GM03348 (cell line): ENCODE measurements at regions not wholly inside any gene's neighbourhood (a gene's known extent, or its start where the extent isn't known, plus 50 kb on each side); places are given as distances from the start of the nearest gene placed in this dataset.
A peak's percentile ranks its signal among the peaks of the same experiment; 100 is the strongest.

ENCODE experiments used
- DNase-seq: peaks from one replicate; pipeline ENCODE4 v3.0.0; 2012; ENCODE audit warnings: low spot score

GRCh38 chr15:69713726-69714559 is 261.3 kb downstream of the RPLP1 start:
- DNase-seq = no peak

DNA sequence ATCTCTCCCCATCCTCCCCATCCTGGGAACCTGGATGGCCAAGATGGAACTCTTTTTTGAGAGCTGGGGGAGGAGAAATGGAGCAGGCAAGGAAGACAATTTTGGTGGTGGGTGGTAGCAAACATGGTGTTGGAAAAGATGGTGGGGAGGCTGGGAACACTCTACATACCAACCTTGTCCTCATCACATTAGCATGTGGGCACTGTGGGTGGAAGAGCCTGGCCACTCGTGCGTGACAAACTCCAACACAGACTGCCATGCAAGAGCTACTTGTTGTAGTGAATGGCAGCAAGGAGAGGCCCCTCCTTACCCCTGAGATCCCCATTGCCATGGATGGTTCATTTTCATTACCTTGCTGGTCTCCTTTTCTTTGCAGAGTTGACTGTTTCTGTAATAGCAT is 262.6 kb downstream of the RPLP1 start:
- DNase-seq = no peak

DNA sequence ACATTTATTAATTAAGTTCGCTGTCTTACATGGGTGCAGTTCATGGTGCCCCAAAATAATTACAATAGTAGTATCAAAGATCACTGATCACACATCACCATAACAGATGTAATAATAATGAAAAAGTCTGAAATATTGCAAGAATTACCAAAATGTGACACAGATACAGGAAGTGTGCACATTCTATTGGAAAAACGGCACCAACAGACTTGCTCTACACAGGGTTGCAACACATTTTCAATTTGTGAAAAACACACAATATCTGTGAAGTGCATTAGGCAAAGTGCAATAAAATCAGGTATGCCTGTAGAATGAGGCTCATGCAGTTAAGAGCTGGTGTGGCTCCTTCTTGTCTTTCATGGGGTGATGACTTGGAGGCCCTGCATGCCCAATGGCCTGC is 265.8 kb downstream of the RPLP1 start:
- no peak for DNase-seq

DNA sequence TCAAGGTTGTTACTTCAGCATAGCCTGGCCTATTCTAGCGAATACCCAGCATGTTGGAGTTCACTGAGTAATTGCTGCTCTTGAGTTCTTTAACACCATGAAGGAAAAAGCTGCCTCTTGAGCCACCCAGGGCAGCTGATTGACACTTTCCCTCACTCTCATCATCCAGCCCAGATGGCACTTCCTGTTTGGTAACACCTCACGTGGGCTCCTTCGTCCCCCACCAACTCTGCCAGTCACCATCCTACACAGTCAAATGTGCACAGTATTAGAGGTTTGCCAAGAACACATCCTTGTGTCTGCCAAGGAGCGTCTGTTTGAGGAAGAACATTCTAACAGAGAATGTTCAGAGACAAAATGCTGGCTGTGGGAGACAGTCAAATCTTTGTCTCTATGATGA is 266.3 kb downstream of the RPLP1 start:
- DNase-seq = no peak

- no peak for DNase-seq
Observed at GRCh38 chr15:69719527-69720240, 267.1 kb downstream of the RPLP1 start.

DNA sequence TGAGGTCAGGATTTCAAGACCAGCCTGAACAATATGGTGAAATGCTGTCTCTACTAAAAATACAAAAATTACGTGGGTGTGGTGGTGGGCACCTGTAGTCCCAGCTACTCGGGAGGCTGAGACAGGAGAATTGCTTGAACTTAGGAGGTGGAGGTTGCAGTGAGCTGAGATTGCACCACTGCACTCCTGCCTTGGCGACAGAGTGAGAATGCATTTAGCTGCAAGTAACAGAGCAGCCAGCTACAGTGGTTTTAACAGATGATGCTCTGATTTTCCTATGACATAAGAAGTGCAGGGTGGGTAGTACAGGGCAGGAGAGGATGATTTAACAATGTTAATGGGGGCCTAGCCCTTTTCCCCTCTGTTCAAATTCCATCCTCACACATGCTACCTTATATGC is 267.9 kb downstream of the RPLP1 start:
- no peak for DNase-seq

- DNase-seq = no peak
Observed at GRCh38 chr15:69722924-69723323, 270.3 kb downstream of the RPLP1 start.

DNA sequence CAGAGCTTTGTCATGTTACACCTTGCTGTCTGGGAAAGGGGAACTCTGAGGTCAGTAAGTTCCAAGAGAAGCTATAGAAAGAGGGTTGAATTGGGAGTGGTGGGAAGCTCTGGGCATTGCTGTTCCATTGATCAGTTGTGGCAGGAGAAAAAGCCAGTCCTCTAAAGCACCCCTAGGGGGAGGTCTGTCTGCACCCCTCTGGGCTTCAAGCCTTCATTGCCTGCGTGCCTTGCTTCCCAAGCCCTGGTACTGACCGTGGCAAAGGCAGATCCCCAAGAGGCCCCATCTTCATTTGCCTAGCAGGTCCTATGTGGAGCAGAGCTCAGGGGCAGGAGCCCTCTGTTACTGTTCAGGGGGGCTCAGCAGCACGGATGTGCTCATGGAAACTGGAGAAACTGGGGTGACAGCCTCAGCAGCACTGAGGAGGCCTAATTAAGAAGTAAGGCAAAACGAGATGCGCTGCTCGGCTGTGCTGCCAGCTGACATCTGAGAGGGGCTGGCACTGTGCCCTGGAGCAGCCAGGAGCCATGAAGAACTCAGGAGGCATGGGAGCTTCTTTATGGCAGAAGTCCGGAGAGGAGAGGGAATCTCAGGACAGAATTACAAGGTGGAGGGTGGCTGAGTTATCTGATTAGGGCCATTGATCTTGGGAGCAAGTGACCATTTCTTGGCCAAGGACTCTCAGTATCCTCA is 270.9 kb downstream of the RPLP1 start:
- DNase-seq = no peak

DNA sequence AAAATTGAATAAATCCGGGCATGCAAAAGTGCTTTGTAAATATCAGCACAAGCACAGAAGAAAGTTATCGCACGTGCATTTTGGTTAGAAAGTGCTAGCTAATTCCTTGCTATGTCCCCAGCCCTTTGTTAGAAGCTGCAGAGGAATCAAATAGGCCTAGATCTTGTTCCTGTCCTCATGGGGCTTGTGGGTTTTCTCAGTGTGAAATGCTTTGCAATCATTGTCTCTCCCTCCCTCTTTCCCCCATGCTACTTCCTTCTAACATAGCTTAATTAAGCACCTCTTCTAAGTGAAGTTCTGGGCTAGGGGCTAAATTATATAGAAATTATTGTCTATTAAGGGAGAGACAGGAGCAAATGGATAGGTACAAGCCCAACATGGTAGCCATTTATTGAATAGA is 271.7 kb downstream of the RPLP1 start:
- DNase-seq = no peak

GRCh38 chr15:69725275-69725674 is 272.7 kb downstream of the RPLP1 start:
- DNase-seq = no peak

- DNase-seq = no peak
Observed at GRCh38 chr15:69725957-69726356, 273.3 kb downstream of the RPLP1 start.

GRCh38 chr15:69727121-69727924 is 274.7 kb downstream of the RPLP1 start:
- DNase-seq = no peak

DNA sequence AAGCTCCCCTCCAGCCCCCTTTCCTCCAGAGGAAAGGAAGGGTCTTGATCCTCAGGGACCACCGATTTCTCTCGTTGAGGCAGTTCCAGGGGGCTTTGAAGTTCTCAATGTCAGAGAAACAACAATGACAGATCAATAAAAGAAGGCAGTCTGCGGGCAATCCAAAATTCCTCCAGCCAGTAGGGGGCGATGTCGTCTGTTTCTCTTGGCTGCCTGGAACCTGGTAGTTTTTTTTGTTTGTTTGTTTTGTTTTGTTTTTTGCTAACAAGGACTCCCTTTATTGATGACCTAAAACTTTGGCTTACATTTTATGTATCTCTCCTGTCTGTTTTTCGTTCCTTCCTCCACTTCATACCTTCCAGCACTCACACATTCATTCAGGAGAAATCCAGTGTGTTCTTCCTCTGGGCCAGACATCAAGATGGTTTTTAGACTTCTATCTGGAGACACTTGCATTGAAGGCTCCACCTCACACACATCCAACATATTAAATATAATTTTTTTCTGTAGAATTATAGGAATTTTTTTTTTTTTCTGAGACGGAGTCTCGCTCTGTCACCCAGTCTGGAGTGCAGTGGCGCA is 276.6 kb downstream of the RPLP1 start:
- DNase-seq = peak; percentile 55

DNA sequence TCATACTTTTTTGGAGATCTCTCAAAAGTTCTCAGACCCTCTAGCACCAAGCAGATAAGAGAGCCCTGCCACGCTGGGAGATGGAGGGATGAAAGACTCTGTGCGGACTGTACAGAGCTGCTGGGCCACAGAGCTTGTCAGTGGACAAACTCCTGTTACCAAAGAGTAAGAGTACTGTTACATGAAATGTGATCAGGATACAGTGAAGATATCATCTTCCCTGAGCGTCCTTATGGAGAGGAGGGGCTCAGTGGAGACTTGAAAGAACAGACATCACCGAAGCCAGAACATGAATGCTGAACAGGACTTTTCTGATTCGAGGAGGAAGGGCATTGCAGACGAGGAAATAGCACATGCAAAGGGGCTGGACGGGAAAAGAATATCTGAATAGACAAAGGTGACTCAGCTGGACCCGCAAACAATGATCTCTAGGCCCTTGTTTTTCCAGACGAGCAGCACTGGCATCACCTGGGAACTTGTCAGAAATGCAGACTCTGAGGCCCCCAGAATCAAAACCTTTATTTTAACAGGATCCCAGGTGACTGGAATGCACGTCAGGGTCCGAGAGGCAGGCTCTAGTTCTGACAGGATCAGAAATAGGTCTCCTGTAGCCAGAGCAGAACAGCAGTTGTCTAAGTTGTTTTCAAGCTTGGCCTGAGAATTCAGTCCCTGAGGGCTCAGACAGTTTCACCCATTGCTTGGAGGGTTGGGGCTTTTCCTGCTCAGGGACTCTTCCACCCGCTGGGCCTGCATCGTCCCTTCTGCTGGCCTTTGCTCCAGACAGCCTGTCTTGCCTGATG is 277.9 kb downstream of the RPLP1 start:
- DNase-seq = no peak

GRCh38 chr15:69731081-69731330 is 278.4 kb downstream of the RPLP1 start:
- DNase-seq = no peak

DNA sequence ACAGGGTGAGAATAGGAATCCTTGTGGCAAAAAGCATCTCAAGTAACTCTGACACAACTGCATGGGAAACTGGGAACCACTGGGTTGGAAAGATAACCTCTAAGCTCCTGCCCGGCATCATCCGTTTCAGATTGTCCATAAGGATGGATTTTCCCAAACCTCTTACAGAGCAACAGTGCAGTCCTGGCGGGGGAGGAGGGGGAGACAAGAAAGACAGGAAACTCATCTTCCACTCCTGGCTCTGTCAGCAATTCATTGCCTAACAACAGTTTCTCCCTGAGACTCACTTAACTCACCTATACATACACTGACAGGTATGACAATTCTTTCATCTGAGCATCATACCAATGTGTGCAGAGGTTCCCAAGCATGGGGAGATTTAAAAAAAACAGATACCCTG is 279.0 kb downstream of the RPLP1 start:
- DNase-seq = no peak

DNA sequence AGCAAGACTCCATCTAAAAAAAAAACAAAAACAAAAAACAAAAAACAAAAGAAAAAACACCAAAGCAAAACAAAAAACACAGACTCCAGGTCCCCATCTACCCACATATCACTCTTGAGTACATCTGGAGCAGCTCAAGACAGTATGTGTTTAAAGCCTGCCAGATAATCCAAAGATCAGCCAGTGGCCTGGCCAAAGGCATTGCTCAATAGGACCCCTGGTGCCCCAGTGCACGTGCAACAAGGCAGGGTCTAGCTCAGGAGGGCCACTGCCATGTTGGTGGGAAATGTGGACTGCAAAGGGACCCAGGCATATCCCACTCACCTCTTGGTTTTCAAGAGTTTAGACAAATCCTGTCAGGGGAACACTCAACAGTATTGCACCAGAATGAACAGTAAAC is 279.5 kb downstream of the RPLP1 start:
- DNase-seq = no peak

- peak; percentile 36 for DNase-seq
Observed at GRCh38 chr15:69734699-69735098, 282.1 kb downstream of the RPLP1 start.

DNA sequence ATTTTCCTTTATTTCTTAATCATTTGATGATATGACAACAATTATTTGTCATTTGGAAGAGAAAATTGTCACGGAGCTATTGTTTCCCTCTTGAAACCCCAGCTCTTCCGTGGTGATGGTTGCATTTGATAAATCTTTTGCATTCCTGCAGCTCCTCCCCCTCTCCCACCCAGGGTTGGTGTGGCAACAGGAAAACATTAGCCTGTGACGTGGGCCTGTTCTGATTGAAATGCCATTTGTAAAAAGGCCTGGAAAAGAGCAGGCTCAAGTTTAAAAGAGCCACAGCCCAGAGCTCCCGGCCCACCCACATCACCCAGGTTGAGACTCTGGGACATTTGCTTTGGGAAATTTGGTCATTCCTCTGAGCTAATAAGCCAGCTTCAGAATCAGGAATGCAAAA is 282.5 kb downstream of the RPLP1 start:
- peak; percentile 66 for DNase-seq

DNA sequence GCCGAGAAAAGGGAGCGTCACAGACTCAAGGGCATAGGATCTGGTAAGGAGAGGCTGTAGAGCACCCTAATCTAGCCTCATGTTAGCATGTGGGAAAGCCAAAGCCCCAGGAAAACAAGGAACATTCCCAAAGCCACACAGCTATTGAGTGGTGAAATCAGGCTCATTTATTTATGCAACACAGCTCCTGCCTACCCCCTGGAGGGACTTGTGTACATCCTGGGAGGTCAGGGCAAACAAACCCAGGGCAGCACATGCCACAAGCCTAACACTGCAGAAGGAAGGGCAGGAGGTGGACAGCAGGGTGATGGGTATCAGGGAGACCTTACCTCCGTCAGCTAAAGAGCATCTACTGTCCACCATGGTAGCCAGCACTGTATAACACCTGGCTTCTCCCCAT is 283.5 kb downstream of the RPLP1 start:
- DNase-seq = no peak

GRCh38 chr15:69737916-69738315 is 285.3 kb downstream of the RPLP1 start:
- no peak for DNase-seq
